ENCODE measurements at regions not wholly inside any gene's neighbourhood (a gene's known extent, or its start where the extent isn't known, plus 50 kb on each side); places are given as distances from the start of the nearest gene placed in this dataset.

DNA sequence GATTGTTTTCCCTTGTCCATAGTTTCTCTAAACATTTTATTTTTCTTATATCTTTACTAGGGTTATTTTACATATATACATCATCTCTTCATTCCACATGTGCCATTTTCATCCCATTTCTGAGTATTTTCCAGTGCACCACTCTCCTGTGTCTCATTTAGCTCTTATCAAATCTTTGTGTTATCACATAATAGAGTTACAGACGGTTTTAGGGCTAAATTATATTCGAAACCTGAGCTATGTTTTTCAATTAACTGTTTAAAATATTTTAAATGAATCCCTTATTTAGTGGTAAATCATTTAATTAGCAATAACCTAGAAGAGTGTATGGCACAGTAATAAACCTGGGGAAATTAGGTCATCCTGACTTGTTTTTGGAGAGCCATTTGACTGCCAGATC is 160.4 kb upstream of the DCN start:
- Mint-ChIP-seq H3K4me3 (no peak overlapping the region), H3K4me1 (no peaks in the 10 kb centered on the region), H3K27ac (no peak overlapping the region), H3K27me3 (peaks cover 8% of the 10 kb centered on the region), H3K36me3 (no peaks in the 10 kb centered on the region), H3K9me3 (no peaks in the 10 kb centered on the region)

DNA sequence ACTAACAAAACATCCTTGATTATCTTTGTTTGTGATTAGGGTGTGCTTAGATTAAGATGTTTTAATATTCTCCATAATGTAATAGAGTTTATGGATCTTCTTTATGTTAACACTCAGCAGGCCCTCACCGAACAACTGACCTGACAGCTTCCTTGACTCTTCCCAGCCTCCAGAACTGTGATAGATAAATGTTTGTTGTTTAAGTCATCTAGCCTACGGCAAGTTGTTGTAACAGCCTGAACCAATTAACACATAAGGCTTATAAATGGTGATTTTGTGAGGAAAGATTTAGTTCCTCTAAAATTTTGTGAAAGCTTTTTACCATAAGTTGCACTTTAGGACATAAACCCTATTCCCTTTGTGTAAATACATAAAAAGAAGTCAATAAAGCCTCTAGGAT is 156.5 kb upstream of the DCN start:
- Mint-ChIP-seq H3K27me3 (peaks cover 8% of the 10 kb centered on the region), H3K4me3 (no peak overlapping the region), H3K9me3 (peaks cover 3 to 7% (median 5%) of the 10 kb centered on the region in 3 donors), H3K4me1 (no peaks in the 10 kb centered on the region), H3K36me3 (no peaks in the 10 kb centered on the region), H3K27ac (peak overlapping the region in 1 of 3 donors; percentile 15)

DNA sequence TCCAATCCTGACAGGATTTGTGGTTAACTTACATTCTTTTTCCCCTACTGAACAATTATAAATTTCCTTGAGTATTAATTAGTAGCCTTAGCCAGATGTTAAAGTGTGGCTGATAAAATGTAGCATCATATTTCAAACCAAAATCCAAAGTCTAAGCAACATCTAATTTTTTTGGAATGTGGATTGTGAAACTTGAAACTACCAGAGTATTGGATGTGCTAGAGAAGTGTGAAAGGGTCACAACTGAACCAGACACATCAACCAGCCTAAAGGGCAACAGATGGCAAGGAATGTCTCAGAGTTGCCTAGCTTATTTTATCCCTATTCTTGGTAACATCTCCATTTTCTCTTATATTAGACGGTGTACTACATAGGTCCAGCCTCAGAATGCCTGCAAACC is 153.1 kb upstream of the DCN start:
- Mint-ChIP-seq H3K27me3 (peaks cover 8% of the 10 kb centered on the region), H3K36me3 (no peaks in the 10 kb centered on the region), H3K4me1 (no peaks in the 10 kb centered on the region)

DNA sequence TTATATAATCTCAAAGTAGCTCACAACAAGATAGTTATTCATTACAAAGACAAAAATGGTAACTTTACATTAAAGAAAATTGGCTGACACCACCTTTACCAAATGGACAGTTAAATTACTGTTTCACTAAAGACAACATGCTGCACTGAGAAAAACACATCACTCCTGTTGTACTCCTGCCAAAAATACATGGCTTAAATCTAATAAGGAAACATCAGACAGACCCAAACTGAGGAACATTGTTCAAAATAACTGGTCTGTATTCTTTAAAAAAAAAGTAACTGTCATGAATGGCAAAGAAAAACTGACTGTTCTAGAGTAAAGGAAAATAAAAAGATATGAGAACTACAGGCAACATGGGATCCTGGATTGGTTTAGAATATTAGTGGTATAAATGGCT is 151.3 kb upstream of the DCN start:
- Mint-ChIP-seq H3K9me3 (peaks cover 3 to 7% (median 5%) of the 10 kb centered on the region in 3 donors), H3K4me1 (no peaks in the 10 kb centered on the region), H3K4me3 (no peak overlapping the region), H3K36me3 (no peaks in the 10 kb centered on the region), H3K27me3 (peaks cover 4% of the 10 kb centered on the region), H3K27ac (no peak overlapping the region)

More for the DNA sequence above, 153.1 kb upstream of the DCN start:
- H3K4me3 Mint-ChIP-seq: peak overlapping the region in 1 of 4 donors; percentile 3
- no peak overlapping the region for H3K27ac Mint-ChIP-seq
- peaks cover 3 to 7% (median 5%) of the 10 kb centered on the region in 3 donors for H3K9me3 Mint-ChIP-seq

DNA sequence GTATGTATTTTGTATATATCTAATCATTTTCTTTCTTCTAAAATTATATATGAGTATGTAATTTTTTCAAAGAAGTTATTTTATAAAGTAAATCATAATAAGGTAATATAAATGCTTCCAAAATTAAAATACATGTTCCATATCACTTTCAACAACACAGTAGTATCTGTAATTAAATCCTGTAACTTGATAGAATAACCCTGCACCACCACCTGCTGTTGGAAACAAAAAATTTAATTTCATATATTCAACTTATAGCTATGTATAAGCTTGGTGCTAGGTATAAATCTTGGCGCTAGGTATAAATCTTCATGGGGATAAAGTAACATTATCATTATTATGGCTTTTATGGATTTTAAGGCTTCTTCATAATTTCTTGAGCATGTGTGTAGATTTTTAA is 149.7 kb upstream of the DCN start:
- Mint-ChIP-seq H3K36me3 (no peaks in the 10 kb centered on the region), H3K4me1 (no peaks in the 10 kb centered on the region), H3K9me3 (peaks cover 3 to 7% (median 5%) of the 10 kb centered on the region in 3 donors), H3K4me3 (no peak overlapping the region), H3K27me3 (peaks cover 1% of the 10 kb centered on the region), H3K27ac (no peak overlapping the region)

DNA sequence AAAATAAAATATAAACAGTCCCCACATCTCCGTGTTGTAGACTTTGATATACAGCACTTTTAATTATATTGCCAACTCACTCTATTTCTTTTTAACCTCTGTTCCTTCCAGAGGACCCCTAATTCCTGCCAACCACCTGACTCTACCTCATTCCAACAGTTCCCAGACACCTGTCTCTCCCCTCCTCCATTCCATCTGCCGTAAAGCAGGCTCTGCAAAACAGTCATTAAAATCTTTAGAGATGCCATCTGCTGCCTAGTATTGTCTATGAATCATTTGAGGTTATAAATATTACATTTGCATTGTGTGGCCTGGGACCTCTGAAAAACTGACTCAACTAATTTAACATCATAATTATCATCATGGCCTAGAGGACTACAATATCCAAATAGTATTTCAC is 148.8 kb upstream of the DCN start:
- Mint-ChIP-seq H3K4me1 (no peaks in the 10 kb centered on the region), H3K36me3 (no peaks in the 10 kb centered on the region), H3K4me3 (no peak overlapping the region), H3K9me3 (peaks cover 3 to 7% (median 3%) of the 10 kb centered on the region in 3 donors), H3K27me3 (no peaks in the 10 kb centered on the region), H3K27ac (no peak overlapping the region)

DNA sequence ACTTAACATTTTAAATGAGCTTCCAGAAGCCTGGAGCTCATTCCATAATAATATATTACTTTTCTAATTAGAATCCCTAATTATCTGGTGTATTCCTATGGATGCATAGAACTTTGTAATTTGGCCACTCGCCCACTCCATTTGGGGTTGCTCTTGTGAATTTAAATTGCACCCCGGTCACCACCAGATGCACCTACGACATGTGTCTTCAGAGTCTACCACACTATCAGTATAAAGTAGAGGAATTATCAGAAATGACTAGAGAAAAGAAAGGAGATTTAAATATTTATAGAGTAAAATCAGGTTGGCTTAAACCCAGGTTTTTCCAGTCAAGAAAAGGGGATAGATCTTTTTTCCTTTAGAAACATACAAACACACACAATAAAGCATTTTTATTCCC is 145.8 kb upstream of the DCN start:
- Mint-ChIP-seq H3K4me3 (no peak overlapping the region), H3K36me3 (no peaks in the 10 kb centered on the region), H3K9me3 (no peaks in the 10 kb centered on the region), H3K27ac (no peak overlapping the region), H3K4me1 (no peaks in the 10 kb centered on the region), H3K27me3 (no peaks in the 10 kb centered on the region)

DNA sequence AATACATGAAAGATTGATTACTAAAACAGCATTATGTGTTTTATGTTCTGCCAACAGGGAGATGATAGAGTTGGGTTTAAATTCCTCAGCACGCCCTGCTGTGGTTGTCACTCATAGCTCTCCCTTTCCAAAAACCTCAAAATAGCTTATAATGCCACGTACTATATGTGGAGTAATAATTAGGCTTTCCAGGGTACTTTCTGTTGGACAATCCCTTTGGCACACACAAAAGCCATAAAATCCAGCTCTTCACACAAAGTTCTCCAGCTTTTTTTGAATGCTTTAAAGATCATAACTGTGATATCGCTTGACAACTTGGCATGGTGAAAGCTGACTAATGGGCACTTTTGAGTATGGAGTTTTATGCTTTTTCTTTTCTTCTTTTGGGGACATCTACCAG is 145.3 kb upstream of the DCN start:
- Mint-ChIP-seq H3K4me1 (no peaks in the 10 kb centered on the region), H3K36me3 (no peaks in the 10 kb centered on the region), H3K27ac (no peak overlapping the region), H3K4me3 (no peak overlapping the region), H3K9me3 (no peaks in the 10 kb centered on the region), H3K27me3 (no peaks in the 10 kb centered on the region)

DNA sequence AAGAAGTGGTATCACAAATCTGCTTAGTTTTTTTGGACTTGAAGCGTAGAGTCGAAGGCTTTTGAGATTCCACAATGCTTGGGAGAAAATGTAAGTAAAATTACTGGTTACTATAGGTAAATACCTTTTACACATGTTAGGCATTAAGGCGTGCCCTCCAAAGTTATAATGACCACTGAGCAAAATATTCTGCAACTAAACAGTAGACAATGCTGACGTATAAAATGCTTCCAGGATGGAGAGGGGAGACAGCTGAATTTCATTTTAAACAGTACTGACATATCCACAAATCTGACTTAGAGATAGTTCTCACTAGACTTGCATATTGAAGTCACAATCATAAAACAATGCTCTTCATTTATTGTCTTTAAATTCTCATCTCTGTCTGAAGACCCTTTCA is 144.5 kb upstream of the DCN start:
- H3K27ac Mint-ChIP-seq: no peak overlapping the region
- H3K27me3 Mint-ChIP-seq: no peaks in the 10 kb centered on the region
- no peaks in the 10 kb centered on the region for H3K36me3 Mint-ChIP-seq
- no peaks in the 10 kb centered on the region for H3K4me1 Mint-ChIP-seq
- H3K9me3 Mint-ChIP-seq: no peaks in the 10 kb centered on the region
- H3K4me3 Mint-ChIP-seq: no peak overlapping the region

DNA sequence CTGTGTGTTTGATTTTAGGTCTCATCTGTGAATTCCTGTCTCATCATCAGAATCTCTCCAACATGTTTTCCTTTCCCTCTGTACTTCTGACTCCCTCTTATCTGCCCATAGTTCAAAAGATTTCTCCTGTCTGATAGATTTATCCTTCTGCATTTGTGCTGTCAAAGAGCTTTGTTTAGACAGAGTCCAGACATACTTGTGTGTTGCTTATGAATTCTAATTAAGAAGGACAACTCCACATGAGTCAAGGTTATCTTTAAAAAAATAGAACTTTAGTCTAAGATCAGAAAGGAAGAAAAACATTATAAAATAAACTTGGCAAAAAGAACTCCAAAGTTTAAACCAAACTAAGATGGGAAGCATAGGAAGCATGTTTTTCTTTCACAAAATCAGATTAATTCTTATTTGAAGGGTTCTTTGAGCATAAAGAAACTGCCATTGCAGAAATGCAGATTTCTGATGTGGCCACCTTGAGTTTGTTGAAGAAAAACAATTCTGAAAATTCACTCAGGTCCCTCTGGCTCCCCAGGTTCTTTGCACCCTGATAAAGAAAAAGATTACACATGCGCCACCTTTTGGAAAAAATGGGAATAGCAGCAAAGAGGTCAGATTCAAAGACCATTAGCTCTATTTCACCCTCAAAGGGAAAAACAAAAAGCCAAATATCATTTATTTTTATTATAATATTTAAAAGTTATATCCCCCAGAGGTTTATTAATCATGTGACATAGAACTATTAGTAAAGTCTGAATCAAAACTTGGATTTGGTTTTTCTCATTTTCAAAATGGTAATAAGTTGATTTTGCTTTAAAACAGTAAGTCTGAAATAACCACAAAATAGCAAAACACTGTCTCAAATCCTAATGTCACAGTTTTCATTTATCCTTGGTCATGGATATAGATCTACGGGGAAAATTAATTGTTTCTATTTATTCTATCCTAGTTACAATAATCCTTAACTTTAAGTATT is 143.7 kb upstream of the DCN start:
- H3K36me3 Mint-ChIP-seq: no peaks in the 10 kb centered on the region
- no peaks in the 10 kb centered on the region for H3K4me1 Mint-ChIP-seq
- H3K4me3 Mint-ChIP-seq: no peak overlapping the region
- no peaks in the 10 kb centered on the region for H3K9me3 Mint-ChIP-seq
- H3K27ac Mint-ChIP-seq: no peak overlapping the region
- H3K27me3 Mint-ChIP-seq: no peaks in the 10 kb centered on the region

DNA sequence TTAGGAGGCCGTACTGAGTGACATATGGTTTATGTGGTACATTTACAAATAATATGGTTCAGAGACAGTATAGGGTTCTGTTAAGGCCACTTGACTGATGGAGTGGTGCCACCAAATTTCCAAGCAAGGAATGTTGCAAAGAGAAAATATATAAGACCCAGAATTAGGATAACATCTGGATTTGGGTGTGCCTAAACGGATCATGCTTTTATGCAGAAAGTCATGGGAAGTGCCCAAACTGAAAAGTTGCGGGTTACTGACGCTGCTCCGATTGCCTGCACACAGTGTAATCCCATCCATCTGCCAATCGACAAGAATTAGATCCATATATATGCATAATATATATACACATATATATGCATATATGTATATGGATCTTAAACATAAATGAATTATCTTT is 138.4 kb upstream of the DCN start:
- no peaks in the 10 kb centered on the region for H3K27me3 Mint-ChIP-seq
- H3K36me3 Mint-ChIP-seq: peaks cover 2% of the 10 kb centered on the region
- no peaks in the 10 kb centered on the region for H3K9me3 Mint-ChIP-seq
- H3K27ac Mint-ChIP-seq: no peak overlapping the region
- no peaks in the 10 kb centered on the region for H3K4me1 Mint-ChIP-seq
- no peak overlapping the region for H3K4me3 Mint-ChIP-seq

DNA sequence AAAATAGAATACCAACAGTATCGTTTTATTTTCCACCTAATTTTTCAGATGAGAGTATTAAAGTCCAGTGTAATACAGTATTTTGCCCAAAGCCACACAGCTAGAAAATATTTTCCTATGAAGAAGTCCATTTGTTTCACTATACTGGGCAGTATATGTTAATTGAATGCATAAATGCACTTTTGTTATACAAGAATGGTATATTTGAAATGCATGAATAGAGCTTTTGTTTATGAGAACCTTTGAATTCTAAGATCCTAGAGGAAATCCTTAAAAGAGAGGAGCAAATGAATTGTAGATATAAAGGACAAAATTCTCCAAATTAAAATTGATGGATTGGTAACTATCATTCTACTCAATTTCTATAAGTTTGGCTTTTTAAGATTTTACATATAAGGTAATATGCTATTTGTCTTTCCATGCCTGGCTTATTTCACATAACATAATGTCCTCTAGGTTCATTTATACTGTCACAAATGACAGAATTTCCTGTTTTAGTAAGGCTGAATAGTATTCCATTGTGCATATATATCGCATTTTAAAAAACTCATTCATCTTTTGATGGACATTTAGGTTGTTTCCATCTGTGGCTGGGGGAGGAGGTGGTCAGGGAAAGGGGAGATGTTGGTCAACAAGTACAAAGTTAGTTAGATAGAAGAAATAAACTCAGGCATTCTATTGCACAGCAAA is 136.6 kb upstream of the DCN start:
- Mint-ChIP-seq H3K27me3 (no peaks in the 10 kb centered on the region), H3K27ac (no peak overlapping the region), H3K4me3 (no peak overlapping the region), H3K9me3 (peaks cover 0 to 5% (median 4%) of the 10 kb centered on the region in 3 donors), H3K36me3 (peaks cover 2% of the 10 kb centered on the region), H3K4me1 (no peaks in the 10 kb centered on the region)

DNA sequence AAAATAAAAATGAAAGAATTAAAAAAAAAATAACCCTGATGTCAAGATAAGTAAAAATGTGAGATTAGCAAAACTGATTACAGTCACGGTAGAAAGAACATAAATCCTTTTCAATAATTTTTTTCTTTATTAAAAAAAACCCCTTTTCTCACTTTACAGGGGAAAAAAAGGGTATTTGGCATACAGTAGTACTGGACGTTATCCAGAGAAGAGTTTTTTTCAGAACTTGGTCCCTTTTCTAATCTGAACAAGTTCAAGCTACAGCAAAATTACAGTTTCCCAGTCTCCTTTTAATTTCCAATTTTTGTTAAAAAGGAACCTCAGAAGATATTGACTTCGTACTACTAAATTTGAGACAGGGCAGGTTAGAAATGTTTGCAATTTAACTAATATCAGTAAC is 134.7 kb upstream of the DCN start:
- Mint-ChIP-seq H3K27me3 (no peaks in the 10 kb centered on the region), H3K36me3 (peaks cover 2% of the 10 kb centered on the region), H3K4me1 (no peaks in the 10 kb centered on the region), H3K9me3 (peaks cover 1 to 5% (median 4%) of the 10 kb centered on the region in 3 donors), H3K4me3 (no peak overlapping the region), H3K27ac (no peak overlapping the region)

DNA sequence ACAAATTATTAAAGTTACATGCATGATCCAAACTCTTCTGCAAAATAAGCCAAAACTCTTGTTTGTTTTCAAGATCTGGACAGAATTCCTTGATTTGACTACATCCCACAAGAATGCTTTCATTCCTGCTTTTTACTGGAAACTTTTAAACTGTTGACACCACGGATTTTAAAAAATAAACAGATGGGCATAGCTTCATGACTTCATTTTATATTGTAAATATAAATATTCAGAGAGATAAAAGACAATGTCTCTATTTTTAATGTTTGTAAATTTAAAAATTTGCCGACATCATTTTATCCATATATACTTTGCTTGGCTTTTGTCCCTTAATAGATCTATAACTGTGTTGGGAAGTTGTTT is 134.3 kb upstream of the DCN start:
- Mint-ChIP-seq H3K36me3 (peaks cover 2% of the 10 kb centered on the region), H3K9me3 (peaks cover 1 to 5% (median 4%) of the 10 kb centered on the region in 3 donors), H3K27me3 (no peaks in the 10 kb centered on the region), H3K4me1 (no peaks in the 10 kb centered on the region), H3K4me3 (no peak overlapping the region), H3K27ac (no peak overlapping the region)

DNA sequence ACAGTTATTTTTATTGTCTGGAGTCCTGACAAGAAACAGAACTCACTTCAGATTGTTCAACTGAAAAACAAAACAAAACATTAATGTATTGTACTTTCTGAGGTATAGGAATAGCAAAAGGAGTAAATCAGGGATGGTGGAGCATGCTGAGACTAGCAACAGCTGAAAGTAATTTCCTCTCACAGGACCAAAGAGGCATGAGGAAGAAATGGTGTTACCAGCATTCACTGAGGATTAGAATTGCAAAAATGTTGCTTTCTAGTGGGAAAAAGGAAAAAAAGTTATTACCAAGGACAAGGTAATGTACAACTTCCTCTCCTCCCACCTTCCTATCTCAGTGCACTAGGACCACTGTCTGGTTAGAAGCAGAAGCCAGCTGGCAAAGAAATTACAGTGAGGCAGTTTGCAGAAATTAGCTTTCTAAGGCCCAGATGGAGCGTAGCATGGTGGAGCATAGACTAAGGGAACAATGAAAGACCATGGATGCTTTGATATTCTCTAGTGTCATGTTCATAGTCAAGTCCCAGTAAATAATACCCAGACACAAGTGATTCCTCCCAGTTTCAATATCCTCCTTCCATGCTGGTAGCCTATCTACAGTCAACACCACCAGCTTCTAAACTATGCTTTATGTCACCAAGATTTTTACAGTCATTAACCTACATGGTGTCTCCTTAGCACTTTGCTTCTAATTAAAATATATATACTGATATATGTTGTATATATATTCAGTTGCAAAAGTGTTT is 133.7 kb upstream of the DCN start:
- no peak overlapping the region for H3K4me3 Mint-ChIP-seq
- no peak overlapping the region for H3K27ac Mint-ChIP-seq
- H3K4me1 Mint-ChIP-seq: no peaks in the 10 kb centered on the region
- H3K27me3 Mint-ChIP-seq: no peaks in the 10 kb centered on the region
- peaks cover 1 to 5% (median 4%) of the 10 kb centered on the region in 3 donors for H3K9me3 Mint-ChIP-seq
- H3K36me3 Mint-ChIP-seq: peaks cover 2% of the 10 kb centered on the region
